HUES64 (cell line): ENCODE measurements at regions not wholly inside any gene's neighbourhood (a gene's known extent, or its start where the extent isn't known, plus 50 kb on each side); places are given as distances from the start of the nearest gene placed in this dataset.

Experiments used
- H3K27ac ChIP-seq: 2 replicates; pipeline ENCODE4 v1.7.0; 2013; ENCODE audit warnings: low read depth, low read length, inconsistent platforms
- H3K27me3 ChIP-seq: 2 replicates; pipeline ENCODE4 v1.6.1; 2013; ENCODE audit warnings: mild to moderate bottlenecking, low read length; ENCODE audit not compliant: insufficient read depth
- H3K36me3 ChIP-seq: 2 replicates; pipeline ENCODE4 v1.6.1; 2013; ENCODE audit warnings: mild to moderate bottlenecking, low read length; ENCODE audit not compliant: insufficient read depth
- H3K4me1 ChIP-seq: 2 replicates; pipeline ENCODE4 v1.6.1; 2013; ENCODE audit warnings: mild to moderate bottlenecking, low read length, moderate library complexity; ENCODE audit not compliant: insufficient read depth
- H3K4me3 ChIP-seq: 2 replicates; pipeline ENCODE4 v1.5.1; 2013; ENCODE audit warnings: mild to moderate bottlenecking, low read length, moderate library complexity
- H3K9ac ChIP-seq: 2 replicates; pipeline ENCODE4 v1.6.1; 2013; ENCODE audit warnings: mild to moderate bottlenecking, low read depth, low read length
- H3K9me3 ChIP-seq: 2 replicates; pipeline ENCODE4 v1.6.1; 2013; ENCODE audit warnings: low read depth, low read length; ENCODE audit not compliant: insufficient read depth
- WGBS: fragments of 150-250, 120-280 bp; methylation state at CpG from one replicate; pipeline ENCODE4 v1.1.7; 2013; ENCODE audit warnings: missing lambda C conversion rate; 5-methylcytosine and 5-hydroxymethylcytosine counted together

GRCh38 chr3:72606005-72606800 is 242.0 kb downstream of the SHQ1 start:
- no peaks in the 10 kb centered on the region for H3K27me3 ChIP-seq
- H3K27ac ChIP-seq: no peak overlapping the region
- no peaks in the 10 kb centered on the region for H3K36me3 ChIP-seq
- no peaks in the 10 kb centered on the region for H3K4me1 ChIP-seq
- H3K9me3 ChIP-seq: no peaks in the 10 kb centered on the region
- no peak overlapping the region for H3K9ac ChIP-seq
- no peak overlapping the region for H3K4me3 ChIP-seq
- WGBS: 81% methylated on average over 6 of the region's 6 CpGs

DNA sequence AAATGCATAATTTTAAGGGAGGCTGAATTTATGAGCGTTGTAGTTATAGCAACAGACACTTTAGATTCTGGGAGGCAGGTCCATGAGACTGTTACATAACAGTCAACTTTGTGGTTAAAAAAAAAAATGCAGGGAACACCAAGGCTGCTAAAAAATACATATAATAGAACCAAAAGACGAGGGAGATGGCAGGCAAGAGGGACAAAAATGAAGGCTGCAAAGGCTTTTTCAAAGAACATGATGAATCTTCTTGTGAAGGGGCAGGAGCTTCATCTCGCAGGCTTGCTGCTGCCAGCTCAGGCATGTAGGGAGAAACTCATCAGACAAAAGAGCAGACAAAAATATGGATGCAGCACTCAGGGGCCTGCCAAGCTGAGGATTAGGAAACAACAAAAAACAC is 243.9 kb downstream of the SHQ1 start:
- no peaks in the 10 kb centered on the region for H3K4me1 ChIP-seq

DNA sequence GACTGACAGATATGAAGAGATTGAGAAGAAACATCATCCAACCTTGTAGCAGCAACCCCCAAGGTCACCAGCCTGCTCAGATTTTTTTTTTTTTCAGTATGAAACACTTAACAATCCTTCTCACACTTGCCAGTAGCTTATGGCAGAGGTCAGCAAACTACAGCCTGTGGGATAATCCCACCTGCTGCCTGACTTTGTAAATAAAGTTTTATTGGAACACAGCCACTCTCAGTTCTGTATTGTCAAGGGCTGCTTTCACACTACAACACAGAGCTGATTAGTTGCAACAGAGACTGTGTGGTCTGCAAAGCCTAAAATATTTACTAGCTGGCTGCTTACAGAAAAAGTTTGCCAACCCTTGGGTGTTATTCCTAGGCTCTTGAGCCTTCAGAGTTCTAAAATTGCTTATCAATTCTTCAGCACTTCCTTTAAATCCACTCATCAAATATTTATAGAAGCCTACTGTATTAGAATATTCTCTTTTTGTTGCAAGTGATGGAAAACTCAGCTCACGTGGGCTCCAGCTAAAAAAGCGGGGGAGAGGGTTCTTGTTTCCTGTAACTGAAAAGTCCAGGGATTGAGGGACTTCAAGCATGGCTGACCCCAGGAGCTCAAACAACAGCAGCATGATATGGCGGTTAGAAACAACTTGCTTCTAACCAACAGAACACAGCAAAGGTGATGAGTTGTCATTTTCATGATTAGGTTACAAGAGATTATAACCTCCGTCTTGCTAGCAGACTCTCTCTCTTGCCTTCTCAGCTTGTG is 246.1 kb downstream of the SHQ1 start:
- no peaks in the 10 kb centered on the region for H3K9me3 ChIP-seq
- H3K36me3 ChIP-seq: no peaks in the 10 kb centered on the region
- 91% methylated on average over 4 of the region's 4 CpGs for WGBS
- no peak overlapping the region for H3K9ac ChIP-seq
- H3K27me3 ChIP-seq: no peaks in the 10 kb centered on the region
- H3K4me1 ChIP-seq: peaks cover 4% of the 10 kb centered on the region; the same call in 1 of the 2 replicates
- H3K27ac ChIP-seq: no peak overlapping the region
- no peak overlapping the region for H3K4me3 ChIP-seq

More for the DNA sequence above, 243.9 kb downstream of the SHQ1 start:
- Histone ChIP-seq H3K36me3 (no peaks in the 10 kb centered on the region), H3K27ac (no peak overlapping the region), H3K4me3 (no peak overlapping the region), H3K9me3 (no peaks in the 10 kb centered on the region), H3K27me3 (no peaks in the 10 kb centered on the region), H3K9ac (no peak overlapping the region)
- WGBS: 95% methylated on average over 3 of the region's 3 CpGs

GRCh38 chr3:72601060-72601459 is 247.2 kb downstream of the SHQ1 start:
- Histone ChIP-seq H3K27me3 (no peaks in the 10 kb centered on the region), H3K4me3 (no peak overlapping the region), H3K9me3 (no peaks in the 10 kb centered on the region), H3K9ac (no peak overlapping the region), H3K36me3 (no peaks in the 10 kb centered on the region), H3K4me1 (peaks cover 5% of the 10 kb centered on the region; the same call in 1 of the 2 replicates), H3K27ac (no peak overlapping the region)
- WGBS: 85% methylated on average over 5 of the region's 5 CpGs

DNA sequence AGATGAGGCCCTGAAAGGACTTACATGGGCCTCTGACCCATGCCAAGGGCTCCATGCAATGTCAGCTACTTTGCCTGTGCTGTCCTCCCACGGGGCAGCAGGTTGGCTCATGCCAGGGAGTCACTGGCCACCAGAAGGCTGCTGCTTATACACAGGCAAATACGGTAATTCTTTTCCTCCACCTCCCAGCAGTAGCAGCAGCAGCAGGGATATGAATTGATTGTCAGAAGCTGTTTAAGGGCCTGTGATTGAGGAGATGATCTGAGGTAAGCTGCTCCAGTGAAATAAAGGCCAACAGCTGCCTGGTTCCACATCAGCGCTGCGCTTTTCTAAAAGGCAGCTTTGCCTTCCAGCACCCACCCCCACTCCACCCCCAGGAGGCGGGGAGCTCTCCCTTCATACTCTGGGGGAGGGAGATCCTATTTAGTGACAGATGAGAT is 250.5 kb downstream of the SHQ1 start:
- no peaks in the 10 kb centered on the region for H3K36me3 ChIP-seq
- H3K27ac ChIP-seq: no peak overlapping the region
- no peaks in the 10 kb centered on the region; the same call in 1 of the 2 replicates for H3K27me3 ChIP-seq
- H3K9ac ChIP-seq: no peak overlapping the region
- peaks cover 7% of the 10 kb centered on the region; the same call in 1 of the 2 replicates for H3K4me1 ChIP-seq
- no peaks in the 10 kb centered on the region for H3K9me3 ChIP-seq
- 15% methylated on average over 1 of the region's 5 CpGs for WGBS
- no peak overlapping the region; the same call in 1 of the 2 replicates for H3K4me3 ChIP-seq

DNA sequence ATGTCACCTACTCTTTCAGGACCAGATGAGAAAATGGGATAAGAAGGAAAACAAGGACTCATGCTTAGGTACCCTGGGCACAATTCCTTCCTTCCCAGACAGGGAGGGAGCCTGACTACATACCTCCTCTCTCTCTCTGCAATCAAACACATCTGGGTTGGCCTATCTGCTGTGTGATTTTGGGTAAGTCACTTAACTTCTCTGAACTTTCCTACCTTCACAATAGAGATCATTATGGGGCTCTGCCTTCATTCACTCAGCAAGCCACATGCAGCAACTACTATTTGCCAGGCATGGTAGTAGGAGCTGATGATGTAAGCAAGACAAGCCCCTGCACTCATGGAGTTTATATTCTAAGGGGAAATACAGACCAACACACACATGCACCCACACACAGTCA is 251.2 kb downstream of the SHQ1 start:
- no peaks in the 10 kb centered on the region for H3K9me3 ChIP-seq
- H3K27me3 ChIP-seq: no peaks in the 10 kb centered on the region; the same call in 1 of the 2 replicates
- no peaks in the 10 kb centered on the region for H3K36me3 ChIP-seq
- H3K4me1 ChIP-seq: peaks cover 11% of the 10 kb centered on the region; the same call in 1 of the 2 replicates
- H3K27ac ChIP-seq: no peak overlapping the region
- no peak overlapping the region for H3K4me3 ChIP-seq
- no peak overlapping the region for H3K9ac ChIP-seq

DNA sequence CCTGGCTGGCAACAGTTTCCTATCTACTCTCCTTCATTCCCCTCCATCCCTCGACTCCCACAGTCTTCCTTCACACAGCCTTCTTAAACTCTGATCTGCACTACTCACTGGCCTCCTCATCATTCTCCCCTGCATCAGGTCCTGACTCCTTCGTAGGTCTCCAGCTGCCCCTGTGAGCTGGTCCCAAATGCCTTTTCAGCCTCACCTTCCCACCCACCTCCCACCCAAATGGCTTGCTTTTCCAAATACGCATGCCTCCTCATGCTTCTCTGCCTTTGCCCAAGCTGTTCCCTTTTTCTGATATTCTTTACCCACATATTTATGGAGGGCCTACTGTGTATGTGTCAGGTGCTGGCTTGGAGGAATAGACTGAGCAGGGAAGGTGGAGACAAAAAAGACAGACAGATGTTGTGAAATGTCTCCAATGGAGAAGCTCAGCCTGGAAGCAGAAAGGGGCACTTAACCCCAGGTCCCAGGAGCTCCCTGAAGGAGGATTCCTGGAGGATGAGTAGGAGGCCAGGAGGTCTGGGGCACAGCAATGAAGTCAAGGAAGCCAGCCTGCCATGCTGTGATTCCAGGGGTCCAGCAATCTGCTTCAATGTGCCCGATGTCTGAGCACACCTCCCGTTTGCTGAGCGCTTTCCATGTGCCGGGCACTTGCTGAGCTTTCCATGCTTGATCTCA is 252.2 kb downstream of the SHQ1 start:
- WGBS: 80% methylated on average over 7 of the region's 7 CpGs
- H3K27me3 ChIP-seq: no peaks in the 10 kb centered on the region; the same call in 1 of the 2 replicates
- no peak overlapping the region for H3K9ac ChIP-seq
- no peak overlapping the region for H3K27ac ChIP-seq
- peaks cover 20% of the 10 kb centered on the region for H3K4me1 ChIP-seq
- no peaks in the 10 kb centered on the region for H3K36me3 ChIP-seq
- H3K9me3 ChIP-seq: no peaks in the 10 kb centered on the region
- no peak overlapping the region for H3K4me3 ChIP-seq

DNA sequence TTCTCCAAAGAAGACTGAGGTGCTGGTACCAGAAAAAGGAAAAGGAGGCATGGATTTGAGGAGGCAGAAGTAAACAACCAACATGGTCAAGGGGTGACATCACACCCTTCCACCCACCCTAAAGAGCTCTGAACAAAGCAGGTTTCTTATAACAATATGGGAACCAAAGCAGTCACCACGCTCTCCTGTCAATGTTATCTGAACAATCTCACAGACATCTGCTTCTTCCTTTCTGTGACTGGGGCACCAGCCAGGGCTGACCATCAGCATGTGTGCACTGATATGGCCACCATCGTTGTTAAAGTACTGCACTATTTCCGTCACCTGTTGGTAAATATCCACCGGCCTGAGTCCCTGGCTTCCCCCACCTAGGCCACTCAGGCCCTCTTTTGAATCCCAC is 252.9 kb downstream of the SHQ1 start:
- Histone ChIP-seq H3K9ac (no peak overlapping the region), H3K27me3 (no peaks in the 10 kb centered on the region; the same call in 1 of the 2 replicates), H3K4me1 (peaks cover 26% of the 10 kb centered on the region), H3K27ac (no peak overlapping the region), H3K36me3 (no peaks in the 10 kb centered on the region), H3K9me3 (no peaks in the 10 kb centered on the region), H3K4me3 (no peak overlapping the region)
- WGBS: 87% methylated on average over 4 of the region's 4 CpGs

DNA sequence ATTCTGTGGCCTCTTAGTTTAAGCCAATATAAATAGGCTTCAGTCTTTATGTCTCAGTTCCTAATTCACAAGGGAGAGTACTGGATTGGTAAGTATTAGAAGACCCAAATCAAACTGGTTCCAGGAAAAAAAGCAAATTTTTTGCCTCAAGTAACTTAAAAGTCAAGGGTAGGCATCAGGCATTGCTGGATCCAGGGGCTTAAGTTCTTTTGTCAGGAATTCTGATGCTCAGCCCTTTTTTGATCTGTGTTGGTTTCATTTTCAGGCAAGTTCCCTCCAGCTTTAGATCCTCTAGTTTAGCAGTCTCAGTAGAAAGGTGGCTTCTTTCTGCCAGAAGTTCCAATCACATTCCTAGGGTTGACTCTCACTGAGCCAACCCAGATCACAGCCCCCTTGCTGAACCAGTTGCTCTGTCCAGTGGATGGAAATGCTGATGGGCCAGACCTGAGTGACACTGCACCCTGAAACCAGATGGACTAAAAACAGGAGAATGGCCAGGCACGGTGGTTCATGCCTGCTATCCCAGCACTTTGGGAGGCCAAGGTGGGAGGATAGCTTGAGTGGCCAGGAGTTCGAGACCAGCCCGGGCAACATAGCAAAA is 253.5 kb downstream of the SHQ1 start:
- Histone ChIP-seq H3K9ac (no peak overlapping the region), H3K36me3 (no peaks in the 10 kb centered on the region), H3K4me1 (peaks cover 27% of the 10 kb centered on the region), H3K27ac (no peak overlapping the region), H3K4me3 (no peak overlapping the region), H3K9me3 (no peaks in the 10 kb centered on the region), H3K27me3 (peaks cover 4% of the 10 kb centered on the region; the same call in 1 of the 2 replicates)
- over 99% methylated on average over 3 of the region's 3 CpGs for WGBS

DNA sequence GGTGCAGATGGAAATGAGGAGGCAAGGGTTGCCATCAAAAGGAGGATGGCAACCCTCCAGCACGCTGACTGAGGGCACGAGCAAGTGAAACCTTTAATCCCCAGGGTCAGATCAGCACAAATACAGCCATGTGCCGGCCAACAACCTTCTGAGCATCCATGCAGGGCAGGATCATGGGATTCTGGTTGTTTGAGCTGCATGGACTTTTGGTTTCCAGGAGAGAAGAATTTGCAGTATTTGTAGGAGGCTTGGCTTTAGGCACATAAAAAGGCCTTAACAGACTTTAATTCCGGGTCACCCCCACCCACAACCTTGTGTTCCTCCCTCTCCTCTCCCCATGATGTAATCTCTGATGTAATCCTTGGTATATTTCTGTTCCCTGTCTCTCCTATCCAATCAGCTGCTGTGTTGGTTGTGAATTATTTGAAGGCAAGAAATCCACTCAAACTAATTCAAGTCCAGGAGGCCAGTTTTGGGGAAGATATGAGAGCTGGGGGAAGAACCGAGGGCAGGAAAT is 254.3 kb downstream of the SHQ1 start:
- WGBS: 77% methylated on average over 5 of the region's 5 CpGs

More for the DNA sequence above, 254.3 kb downstream of the SHQ1 start:
- peaks cover 12% of the 10 kb centered on the region; the same call in 1 of the 2 replicates for H3K27me3 ChIP-seq
- H3K4me3 ChIP-seq: no peak overlapping the region
- no peaks in the 10 kb centered on the region for H3K9me3 ChIP-seq
- no peak overlapping the region for H3K27ac ChIP-seq
- no peak overlapping the region for H3K9ac ChIP-seq
- H3K4me1 ChIP-seq: peaks cover 27% of the 10 kb centered on the region
- H3K36me3 ChIP-seq: no peaks in the 10 kb centered on the region
